GM21381 (cell line): ENCODE measurements at regions not wholly inside any gene's neighbourhood (a gene's known extent, or its start where the extent isn't known, plus 50 kb on each side); places are given as distances from the start of the nearest gene placed in this dataset.

ENCODE experiments used
- ATAC-seq: cut with Tn5 transposase; IDR thresholded peaks from one replicate; pipeline ENCODE4 v1.9.1; 2021; ENCODE audit warnings: mild to moderate bottlenecking, moderate library complexity; ENCODE audit not compliant: unreplicated experiment

DNA sequence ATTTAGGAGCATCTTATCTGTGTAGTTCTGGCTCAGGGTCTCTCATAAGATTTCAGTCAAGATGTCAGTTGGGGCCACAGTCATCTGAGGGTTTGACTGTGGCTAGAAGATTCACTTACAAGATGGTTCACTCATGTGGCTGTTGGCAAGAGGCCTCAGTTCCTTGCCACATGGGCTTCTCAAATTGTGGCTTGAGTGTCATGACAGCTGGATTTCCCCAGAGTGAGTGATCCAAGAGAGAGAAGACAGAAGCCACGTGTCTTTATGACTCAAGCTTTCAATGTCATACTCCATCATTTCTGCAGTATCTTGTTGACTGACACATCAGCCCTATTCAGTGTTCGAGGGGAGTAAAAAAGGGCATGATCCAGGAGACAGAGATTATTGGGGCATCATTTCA is 131.3 kb upstream of the AP1S2 start:
- ATAC-seq = no peak

DNA sequence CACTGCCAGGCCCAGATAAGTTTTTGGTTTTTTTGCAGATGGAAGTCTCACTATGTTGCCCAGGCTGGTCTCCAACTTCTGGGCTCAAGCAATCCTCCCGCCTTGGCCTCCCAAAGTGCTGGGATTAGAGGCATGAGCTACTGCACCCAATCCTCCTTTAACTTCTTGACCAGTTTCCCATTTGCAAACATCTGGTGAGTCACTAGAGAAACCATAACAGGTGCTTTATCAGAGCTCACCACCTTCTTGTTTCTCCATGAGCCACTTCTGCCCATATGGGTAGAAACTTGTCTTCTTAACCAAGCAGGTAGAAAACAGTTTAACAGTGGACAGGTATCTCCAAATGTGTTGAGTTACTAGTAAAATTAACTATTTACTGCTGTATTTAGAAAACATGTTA is 128.4 kb upstream of the AP1S2 start:
- no peak for ATAC-seq

DNA sequence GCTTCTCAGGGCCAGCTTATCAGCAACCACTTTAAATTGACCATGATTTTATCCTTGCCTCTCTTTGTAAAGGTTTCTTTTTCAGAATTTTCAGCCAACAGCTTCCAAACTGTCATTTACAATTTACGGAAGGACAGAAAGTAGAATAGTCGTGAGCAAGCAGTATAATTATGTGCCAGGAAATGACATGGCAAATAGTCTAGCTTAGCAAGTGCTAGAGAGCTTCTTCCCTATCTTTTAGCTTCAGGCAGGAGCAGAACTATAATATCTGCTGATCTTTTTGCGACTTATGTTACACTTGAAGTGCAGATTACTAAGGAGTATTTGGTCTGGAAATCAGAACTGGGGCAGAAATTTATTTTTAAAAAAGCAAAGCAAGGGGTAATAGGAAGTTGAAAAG is 123.0 kb upstream of the AP1S2 start:
- no peak for ATAC-seq

DNA sequence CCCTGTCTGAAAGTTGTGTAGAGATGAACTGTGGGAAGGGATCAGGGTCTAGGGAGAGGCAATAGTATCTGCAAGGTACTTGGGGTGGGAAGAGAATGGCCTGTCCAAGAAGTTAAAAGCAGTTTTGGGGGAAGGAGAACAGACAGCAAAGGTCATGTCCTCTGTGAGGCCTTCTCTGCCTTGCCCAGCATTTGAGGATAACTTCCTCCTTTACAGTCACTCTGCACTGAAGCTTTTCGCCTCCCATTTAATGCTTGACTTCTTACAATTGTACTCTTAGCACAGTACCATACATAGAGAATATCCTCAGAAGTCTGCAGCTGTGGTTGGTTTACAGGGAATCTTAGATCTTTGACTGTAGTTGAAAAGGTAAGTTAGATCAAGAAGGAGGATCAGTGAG is 121.8 kb upstream of the AP1S2 start:
- no peak for ATAC-seq

DNA sequence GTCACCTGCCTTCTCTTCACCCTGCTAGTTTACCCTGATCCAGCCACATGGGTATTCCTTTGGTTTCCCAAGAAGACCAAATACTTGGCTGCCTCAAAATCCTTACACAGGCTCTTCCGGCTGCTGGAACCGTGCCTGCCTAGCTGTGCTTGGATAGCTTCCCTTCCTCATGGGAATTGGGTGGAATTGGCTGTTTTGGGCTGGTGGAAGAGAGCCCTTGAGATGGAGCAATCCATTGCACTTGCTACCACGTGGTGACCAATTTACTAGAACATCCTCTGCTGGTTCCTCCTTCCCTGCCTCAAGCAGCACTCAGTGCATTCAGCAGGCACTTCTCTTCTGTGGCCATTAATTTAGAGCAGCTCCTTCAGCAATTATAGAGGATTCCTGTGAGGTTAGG is 119.3 kb upstream of the AP1S2 start:
- ATAC-seq = no peak

DNA sequence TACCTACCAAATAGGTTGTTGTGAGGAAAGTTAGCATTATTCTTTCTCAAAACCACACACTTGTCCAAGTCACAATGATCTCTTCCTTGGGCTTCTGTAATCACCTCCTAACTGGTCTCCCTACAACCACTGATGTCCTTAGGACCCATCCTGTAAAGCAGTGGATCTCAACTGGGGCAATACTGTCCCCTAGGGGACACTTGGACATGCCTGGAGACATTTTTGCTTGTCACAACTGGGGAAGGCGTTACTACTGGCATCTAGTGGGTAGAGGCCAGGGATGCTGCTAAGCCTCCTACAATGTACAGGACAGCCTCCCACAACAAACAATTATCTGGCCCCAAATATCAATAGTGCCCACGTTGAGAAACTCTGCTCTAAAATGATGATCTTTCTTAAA is 118.7 kb upstream of the AP1S2 start:
- no peak for ATAC-seq

DNA sequence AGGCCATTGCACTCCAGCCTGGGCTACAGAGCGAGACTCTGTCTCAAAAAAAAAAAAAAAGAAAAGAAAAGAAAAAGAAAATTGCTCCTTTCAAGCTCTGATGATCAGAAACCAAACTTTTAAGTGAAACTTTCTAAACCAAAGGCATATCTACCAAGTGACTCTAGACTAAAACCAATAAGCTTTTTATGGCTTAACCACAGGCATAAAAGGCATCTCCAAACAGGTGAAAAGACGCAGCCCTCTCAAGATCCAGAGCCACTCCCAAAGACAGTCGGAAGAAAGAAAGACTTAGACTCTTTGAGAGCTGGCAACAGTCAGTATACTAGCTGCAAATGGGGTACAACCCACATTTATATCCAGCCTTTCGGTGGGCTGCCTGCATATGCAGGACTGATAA is 117.1 kb upstream of the AP1S2 start:
- no peak for ATAC-seq

DNA sequence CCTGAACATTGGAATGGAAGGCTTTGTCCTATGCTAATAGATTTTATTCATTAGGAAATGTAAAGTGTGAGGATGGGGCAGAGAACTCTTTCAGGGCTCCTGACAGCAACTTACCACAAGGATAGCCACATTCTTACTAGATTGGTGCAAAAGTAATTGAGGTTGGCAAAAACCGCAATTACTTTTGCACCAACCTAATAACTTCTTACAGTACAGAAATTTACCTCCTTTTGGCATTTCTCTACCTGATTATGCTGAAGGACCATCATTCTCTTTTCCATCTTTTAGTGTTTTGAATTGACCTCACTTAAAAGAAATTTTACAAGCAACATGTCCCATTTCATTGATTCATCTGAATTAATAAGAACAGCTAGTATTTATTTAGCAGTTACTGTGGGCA is 109.2 kb upstream of the AP1S2 start:
- ATAC-seq = no peak

DNA sequence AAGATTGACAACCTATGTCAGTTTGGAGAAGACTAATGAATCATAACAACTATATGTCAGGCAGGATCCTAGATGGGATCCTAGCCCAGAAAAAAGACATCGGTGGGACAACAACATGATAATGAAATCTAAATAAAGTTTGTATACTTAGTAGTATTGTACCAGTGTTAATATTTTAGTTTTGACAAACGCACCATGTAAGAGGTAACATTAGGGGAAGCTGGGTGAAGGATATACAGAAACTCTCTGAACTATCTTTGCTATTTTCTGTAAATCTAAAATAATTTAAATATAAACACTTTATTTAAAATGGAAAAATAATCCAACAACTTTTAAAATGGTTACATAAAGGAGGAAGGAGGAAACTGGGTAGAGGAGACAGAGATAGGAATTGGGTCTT is 105.6 kb upstream of the AP1S2 start:
- no peak for ATAC-seq

DNA sequence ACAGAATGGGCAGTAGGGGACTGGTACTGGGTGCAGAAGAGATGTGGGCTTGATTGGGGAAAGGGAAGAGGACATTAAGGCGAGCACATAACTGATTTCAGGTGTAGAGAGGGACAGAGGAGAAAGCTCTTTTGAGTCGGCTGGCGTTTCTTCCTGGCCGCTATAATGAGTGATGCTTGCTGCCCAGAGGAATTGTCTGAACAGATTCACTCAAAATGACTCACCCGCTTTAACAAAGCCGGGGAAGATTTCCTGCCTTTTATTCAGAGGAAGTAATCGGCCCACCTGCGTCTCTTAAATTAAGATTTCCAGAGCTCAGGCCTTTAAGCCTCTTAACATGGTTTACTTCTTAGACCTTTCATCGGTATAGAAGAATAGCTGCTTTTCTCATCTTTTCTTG is 102.1 kb upstream of the AP1S2 start:
- no peak for ATAC-seq

DNA sequence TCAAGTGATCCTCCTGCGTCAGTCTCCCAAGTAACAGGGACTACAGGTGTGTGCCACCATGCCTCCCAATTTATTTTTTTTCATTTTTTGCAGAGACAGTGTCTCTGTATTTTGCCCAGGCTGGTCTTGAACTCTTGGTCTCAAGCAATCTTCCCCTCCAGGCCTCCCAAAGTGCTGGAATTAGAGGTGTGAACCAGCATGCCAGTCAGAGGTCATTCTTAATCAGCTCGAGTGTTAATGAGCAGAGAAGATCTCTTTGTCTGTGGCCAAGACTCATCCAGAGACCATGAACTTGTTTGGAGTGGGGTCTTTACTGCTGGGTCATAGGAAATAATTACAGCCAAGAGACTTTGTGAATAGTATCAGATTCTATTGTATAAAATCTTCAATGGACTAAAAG is 99.2 kb upstream of the AP1S2 start:
- no peak for ATAC-seq

DNA sequence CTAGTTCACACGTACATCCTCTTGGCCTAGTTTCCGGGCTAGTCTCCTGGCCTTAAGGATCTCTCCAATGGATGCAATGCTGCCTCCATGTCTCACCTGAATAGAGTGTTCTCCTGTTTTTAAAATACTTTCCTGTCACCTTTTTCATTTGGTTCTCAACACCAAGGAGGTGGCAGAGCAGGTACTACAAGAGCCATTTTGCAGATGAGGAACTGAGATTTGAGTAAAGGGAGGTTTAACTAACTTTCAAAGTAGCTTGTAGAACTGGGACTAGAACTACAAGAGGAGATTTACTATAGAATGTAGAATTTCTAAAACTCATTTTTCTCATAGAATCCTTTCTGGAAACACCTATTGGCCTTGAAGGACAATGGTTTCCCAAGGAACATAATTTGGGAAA is 97.6 kb upstream of the AP1S2 start:
- ATAC-seq = no peak

DNA sequence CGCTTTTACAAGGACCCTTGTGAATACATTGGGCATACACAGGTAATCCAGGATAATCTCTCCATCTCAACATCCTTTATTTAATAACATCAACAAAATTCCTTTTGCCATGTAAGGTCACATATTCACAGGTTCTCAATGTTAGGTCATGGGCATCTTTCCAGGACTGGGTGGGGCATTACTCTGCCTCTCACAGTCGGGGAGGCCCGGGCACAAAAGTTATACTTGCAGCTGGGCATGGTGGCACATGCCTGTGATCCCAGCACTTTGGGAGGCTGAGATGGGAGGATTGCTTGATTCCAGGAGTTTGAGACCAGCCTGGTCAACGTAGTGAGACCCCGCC is 93.7 kb upstream of the AP1S2 start:
- no peak for ATAC-seq

DNA sequence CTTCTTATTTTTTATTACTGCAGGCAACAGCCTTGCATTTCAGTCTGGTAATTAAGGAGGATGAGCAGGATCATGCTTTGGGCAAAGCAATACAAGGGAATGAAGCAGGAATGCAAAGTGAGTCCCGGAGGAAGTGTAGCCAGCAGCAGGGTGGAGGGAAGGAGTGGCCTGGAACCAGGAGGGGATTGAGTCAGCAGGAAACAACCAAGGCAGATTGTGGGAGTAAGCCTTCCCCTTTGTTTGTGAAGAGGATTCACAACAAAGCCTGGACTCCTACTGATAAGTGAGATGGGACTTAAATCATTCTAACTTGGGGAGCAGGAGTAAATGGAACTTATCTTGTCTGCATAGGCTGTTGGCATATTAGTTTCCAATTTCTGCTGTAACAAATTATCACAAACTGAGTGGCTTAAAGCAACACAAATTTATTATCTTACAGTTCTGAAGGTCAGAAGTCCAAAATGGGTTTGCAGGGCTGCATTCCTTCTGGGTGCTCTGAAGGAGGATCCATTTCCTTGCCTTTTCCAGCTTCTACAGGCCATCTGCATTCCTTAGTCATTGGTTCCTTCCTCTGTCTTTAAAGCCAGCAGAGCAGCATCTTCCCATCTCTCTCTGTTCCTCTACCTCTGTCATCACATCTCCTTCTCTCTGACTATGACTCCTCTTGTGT is 93.2 kb upstream of the AP1S2 start:
- no peak for ATAC-seq

DNA sequence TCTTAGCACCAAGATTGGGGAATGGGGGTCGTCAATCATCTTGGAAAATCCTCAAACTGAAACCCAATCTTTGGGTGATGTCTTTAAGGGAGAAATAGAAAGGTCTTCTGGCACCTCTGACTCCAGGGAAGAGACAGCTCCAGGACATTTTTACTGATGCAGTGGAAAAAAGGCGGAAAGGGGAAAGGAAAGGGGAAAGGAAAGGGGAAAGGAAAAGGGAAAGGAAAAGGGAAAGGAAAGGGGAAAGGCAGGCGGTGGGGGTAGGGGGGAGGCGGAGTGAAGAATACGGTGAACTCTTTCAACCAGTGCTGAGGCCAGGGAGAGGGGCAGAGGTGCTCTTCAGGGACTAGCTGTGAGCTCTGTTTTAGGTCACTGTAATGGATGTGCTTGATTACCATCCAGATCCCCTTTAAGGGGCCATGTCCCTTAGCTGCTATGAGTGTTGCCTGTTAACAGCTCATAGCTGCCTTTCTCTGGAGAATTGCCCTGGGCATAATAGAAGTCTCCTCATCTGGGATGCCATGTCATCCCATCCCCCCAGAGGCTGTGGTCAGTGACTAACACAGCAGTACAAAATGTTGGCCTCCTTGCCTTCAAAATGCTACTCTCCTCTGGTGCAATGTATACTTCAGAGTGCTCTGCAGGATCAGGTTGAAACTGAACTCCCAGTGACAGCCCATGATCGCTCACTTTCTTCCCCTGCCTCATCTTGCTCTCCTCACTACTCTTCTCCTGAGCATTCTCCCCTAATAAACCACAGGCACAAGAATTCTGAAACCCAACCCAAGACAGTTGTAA is 92.4 kb upstream of the AP1S2 start:
- no peak for ATAC-seq

DNA sequence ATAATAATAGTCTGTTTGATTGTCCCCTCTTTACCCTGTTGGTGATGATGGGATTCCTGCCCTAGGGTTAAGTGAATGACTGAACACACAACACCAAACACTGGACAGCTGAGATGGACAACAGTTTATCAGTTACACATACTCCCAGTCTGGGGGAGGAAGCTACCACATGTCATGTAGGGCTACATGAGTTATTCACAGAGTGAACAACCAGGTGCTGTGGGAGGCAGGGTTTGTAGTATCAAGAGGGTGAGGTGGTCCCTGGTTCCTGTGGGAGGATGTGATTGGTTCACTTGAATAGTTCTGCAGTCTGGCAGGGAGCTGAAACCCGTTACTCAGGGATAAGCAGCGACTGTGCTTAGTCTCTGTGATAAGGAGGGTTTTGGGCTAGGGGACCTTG is 88.8 kb upstream of the AP1S2 start:
- ATAC-seq = no peak

DNA sequence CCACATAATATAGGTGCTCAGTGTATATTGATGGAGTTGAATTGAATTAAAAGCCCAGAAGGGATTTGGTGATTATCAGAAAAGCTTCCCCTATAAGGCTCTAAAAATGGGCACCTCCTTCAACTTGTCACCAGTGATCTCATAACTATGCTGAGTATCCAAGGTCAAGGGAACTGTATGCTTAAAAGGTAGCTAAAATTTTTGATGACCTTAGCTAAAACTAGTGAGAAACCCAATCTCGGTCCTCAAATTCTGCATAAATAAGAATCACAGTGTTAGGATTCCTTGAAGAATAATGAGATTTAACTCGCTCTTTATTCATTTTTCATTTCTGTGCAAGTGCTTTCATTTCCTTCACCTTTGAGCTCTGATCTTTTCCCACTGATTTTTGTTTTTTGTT is 87.7 kb upstream of the AP1S2 start:
- no peak for ATAC-seq

DNA sequence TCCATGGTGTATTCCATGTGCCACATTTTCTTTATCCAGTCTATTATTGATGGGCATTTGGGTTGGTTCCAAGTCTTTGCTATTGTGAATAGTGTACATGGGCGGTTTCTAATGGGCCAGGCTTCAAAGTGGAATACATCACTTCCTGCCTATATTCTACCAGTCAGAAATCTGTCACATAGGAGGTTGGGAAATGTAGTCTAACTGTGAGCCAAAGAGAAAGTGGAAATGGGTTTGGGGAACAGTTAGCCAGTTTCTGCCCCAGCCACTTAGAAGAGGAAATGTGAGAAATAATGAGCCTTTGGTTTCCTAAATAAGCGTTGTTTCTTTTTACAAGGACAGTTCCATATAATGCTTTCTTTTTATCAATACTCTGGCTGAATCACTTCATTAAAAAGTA is 85.1 kb upstream of the AP1S2 start:
- no peak for ATAC-seq

DNA sequence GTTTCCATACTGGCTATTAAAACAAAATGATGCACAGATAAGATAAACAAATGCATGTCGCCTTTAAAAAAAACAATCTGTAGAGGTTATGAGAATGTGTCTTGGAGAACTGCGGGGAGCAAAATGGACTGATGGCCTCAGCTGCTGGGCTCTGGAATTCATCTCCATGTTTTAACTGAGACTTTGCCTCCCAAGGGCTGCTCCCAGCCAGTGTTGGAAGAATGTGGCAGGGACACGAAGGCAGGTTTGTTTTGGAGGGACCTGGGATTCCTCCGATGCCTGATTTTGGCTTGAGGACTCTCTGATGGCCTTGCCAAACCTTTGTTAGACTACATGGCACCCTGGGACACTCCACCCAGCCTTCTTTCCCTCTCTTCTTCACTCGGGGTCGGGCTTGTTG is 83.5 kb upstream of the AP1S2 start:
- no peak for ATAC-seq

DNA sequence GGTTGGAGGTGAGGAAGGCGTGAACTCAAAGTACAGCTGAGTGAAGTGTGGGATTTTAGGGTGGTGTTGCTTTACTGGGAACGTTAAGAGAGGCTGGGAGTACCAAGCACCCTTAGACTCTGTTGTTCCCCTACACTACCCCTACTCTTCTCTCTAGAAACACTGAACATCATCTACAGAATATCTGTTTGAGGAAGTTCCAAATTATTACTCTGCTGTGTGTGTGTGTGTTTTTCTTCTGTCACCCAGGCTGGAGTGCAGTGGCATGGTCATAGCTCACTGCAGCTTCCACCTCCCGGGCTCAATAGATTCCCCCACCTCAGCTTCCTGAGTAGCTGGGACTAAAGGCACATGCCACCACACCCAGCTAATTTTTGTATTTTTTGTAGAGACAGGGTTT is 76.7 kb upstream of the AP1S2 start:
- ATAC-seq = no peak

DNA sequence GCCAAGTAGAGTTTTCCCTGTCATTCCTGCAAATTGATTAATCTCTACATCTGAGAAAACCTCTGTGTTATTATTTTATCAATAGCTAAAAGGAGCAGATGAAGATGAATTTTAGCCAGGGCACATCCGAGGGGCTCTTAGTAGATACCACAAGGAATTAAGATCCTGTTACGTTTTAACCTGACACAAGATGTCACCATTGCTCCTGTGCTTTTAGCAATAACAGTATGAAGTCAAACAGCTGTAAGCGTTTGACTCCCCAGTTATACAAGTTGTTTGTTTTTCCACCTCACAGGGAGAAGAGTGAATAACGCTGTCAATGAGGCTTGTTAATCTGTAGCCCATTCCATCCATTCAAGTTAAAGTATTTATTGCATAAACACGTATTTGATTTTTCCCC is 76.0 kb upstream of the AP1S2 start:
- no peak for ATAC-seq

DNA sequence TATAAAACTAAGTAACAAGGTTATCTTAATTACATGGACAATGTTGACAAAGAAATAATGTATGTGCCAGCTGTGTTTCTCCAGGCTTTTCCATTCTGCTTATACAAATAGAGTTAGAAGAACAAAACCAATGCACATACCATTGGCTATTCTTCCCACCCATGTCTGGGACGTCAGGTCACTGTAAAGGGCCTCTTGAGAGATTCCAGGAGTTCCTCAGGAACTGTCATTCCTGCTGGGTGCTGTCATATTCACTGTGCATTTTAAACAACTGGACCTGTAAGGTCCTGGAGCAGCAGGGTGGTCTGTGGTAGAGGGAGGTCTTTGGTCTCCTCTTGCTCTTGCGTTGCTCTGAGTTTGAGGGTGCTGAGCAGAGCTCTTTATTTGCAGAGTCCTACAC is 74.6 kb upstream of the AP1S2 start:
- no peak for ATAC-seq

DNA sequence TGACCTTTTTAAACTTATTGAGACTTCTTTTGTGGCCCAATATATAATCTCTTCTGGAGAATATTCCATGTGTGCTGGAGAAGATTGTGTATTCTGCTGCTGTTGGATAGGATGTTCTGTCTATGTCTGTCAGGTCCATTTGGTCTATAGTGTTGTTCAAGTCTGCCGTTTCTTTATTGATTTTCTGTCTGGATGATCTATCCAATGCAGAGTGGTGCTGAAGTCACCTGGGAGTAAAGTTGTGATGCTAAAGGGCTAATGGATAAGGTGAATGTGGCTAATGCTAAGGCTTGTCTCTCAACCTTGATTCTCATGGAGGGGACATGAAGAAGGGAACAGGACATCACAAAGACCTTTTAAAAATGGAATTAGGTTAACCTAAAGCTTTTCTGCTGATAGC is 72.0 kb upstream of the AP1S2 start:
- no peak for ATAC-seq
